IMR-90 (cell line): ENCODE measurements at regions not wholly inside any gene's neighbourhood (a gene's known extent, or its start where the extent isn't known, plus 50 kb on each side); places are given as distances from the start of the nearest gene placed in this dataset.

Experiments
- ATAC-seq: fragments of 200-7000 bp; cut with Tn5 transposase; 2 replicates; pipeline ENCODE4 v1.9.1; 2020; ENCODE audit warnings: low read depth, mild to moderate bottlenecking, moderate library complexity
- BruUV-seq: library from RNA; stranded (reverse); fragments of 400-500 nt; replicated peaks from 2 replicates; lab custom pipeline; 2021; lab: Mats Ljungman, UMichigan
- CTCF ChIA-PET: fragments of 300-600 bp; formaldehyde crosslinking; extraction: SDS; loops from one replicate; lab custom pipeline; 2021; ENCODE audit warnings: antibody characterized with exemption; lab: Yijun Ruan, JAX
- POLR2A ChIA-PET: fragments of 300-600 bp; sonication (Branson Sonifier 250); formaldehyde crosslinking; loops from one replicate; lab custom pipeline; 2022; ENCODE audit warnings: antibody characterized with exemption; ENCODE audit not compliant: unreplicated experiment; lab: Charles Lee
- DNase-seq: peaks from one replicate; pipeline ENCODE4 v3.0.0; 2013
- H2AFZ ChIP-seq: replicated peaks from 2 replicates; pipeline ENCODE3; 2013; ENCODE audit warnings: low read length, mild to moderate bottlenecking; ENCODE audit not compliant: poor library complexity
- H2AK5ac ChIP-seq: 2 replicates; pipeline ENCODE4 v1.6.1; 2013; ENCODE audit warnings: low read depth, low read length, inconsistent platforms
- H2AK9ac ChIP-seq: replicated peaks from 2 replicates; pipeline ENCODE3; 2013; ENCODE audit warnings: mild to moderate bottlenecking, low read depth, low read length, moderate library complexity; ENCODE audit not compliant: poor library complexity
- H2BK120ac ChIP-seq: 2 replicates; pipeline ENCODE4 v1.6.1; 2013; ENCODE audit warnings: low read depth, low read length, inconsistent platforms
- H2BK15ac ChIP-seq: 3 replicates; pipeline ENCODE4 v1.6.1; 2013; ENCODE audit warnings: low read depth, low read length, inconsistent platforms
- H2BK20ac ChIP-seq: 2 replicates; pipeline ENCODE4 v1.6.1; 2013; ENCODE audit warnings: low read depth, mild to moderate bottlenecking, inconsistent platforms, low read length, moderate library complexity
- H2BK5ac ChIP-seq: 2 replicates; pipeline ENCODE4 v1.6.1; 2013; ENCODE audit warnings: mild to moderate bottlenecking, low read depth, low read length, inconsistent platforms; ENCODE audit not compliant: poor library complexity, severe bottlenecking
- H3K14ac ChIP-seq: replicated peaks from 2 replicates; pipeline ENCODE4 v1.6.1; 2013; ENCODE audit warnings: low read depth, low read length, inconsistent platforms
- H3K18ac ChIP-seq: 2 replicates; pipeline ENCODE4 v1.6.1; 2013; ENCODE audit warnings: low read depth, low read length, control low read depth
- H3K23ac ChIP-seq: 2 replicates; pipeline ENCODE4 v1.6.1; 2013; ENCODE audit warnings: low read depth, low read length, inconsistent platforms
- H3K27ac ChIP-seq: 2 replicates; pipeline ENCODE4 v1.5.1; 2013; ENCODE audit warnings: mild to moderate bottlenecking, control low read depth, low read length; ENCODE audit not compliant: insufficient read depth
- H3K27me3 ChIP-seq: 2 replicates; pipeline ENCODE4 v1.6.1; 2013; ENCODE audit warnings: low read length; ENCODE audit not compliant: control insufficient read depth, insufficient read depth
- H3K36me3 ChIP-seq: 2 replicates; pipeline ENCODE4 v1.6.1; 2013; ENCODE audit warnings: low read length, mixed read lengths; ENCODE audit not compliant: control insufficient read depth, insufficient read depth
- H3K4ac ChIP-seq: 2 replicates; pipeline ENCODE4 v1.6.1; 2013; ENCODE audit warnings: low read depth, low read length, inconsistent platforms
- H3K4me1 ChIP-seq: 2 replicates; pipeline ENCODE4 v1.6.1; 2013; ENCODE audit warnings: low read length, mixed read lengths; ENCODE audit not compliant: control insufficient read depth, insufficient read depth
- H3K4me2 ChIP-seq: 2 replicates; pipeline ENCODE4 v1.6.1; 2013; ENCODE audit warnings: low read depth, mild to moderate bottlenecking, control low read depth, low read length, moderate library complexity
- H3K4me3 ChIP-seq: 2 replicates; pipeline ENCODE4 v1.5.1; 2013; ENCODE audit warnings: low read depth, mild to moderate bottlenecking, control low read depth, low read length, moderate library complexity; ENCODE audit not compliant: insufficient read depth
- H3K56ac ChIP-seq: 2 replicates; pipeline ENCODE4 v1.6.1; 2013; ENCODE audit warnings: low read length, inconsistent platforms; ENCODE audit not compliant: insufficient read depth; ENCODE audit errors: extremely low read depth
- H3K79me1 ChIP-seq, 2 experiments: 2 replicates each; pipeline ENCODE4 v1.6.1; 2013; ENCODE audit warnings: low read length in 2 of 2, inconsistent platforms in 1 of 2, low read depth in 1 of 2
- H3K9ac ChIP-seq: 2 replicates; pipeline ENCODE4 v1.6.1; 2013; ENCODE audit warnings: low read depth, low read length, control low read depth
- H3K9me1 ChIP-seq: 2 replicates; pipeline ENCODE4 v1.6.1; 2013; ENCODE audit warnings: low read length, inconsistent platforms; ENCODE audit not compliant: insufficient read depth
- H3K9me3 ChIP-seq: 2 replicates; pipeline ENCODE4 v1.6.1; 2013; ENCODE audit warnings: low read length; ENCODE audit not compliant: control insufficient read depth, insufficient read depth
- H4K20me1 ChIP-seq: 2 replicates; pipeline ENCODE4 v1.6.1; 2013; ENCODE audit warnings: low read length, inconsistent platforms; ENCODE audit not compliant: insufficient read depth
- H4K5ac ChIP-seq: 2 replicates; pipeline ENCODE4 v1.6.1; 2013; ENCODE audit warnings: mild to moderate bottlenecking, low read depth, low read length, control low read depth
- H4K8ac ChIP-seq, 2 experiments: 2 replicates each; pipeline ENCODE4 v1.6.1; 2013; ENCODE audit warnings: low read depth in 2 of 2, low read length in 2 of 2, control low read depth in 1 of 2, inconsistent platforms in 1 of 2
- H4K91ac ChIP-seq: 2 replicates; pipeline ENCODE4 v1.6.1; 2013; ENCODE audit warnings: low read depth, low read length, inconsistent platforms; ENCODE audit not compliant: insufficient read depth
- BHLHE40 ChIP-seq: fragments of 150-350 bp; IDR thresholded peaks from 2 replicates; pipeline ENCODE4 v1.6.1; 2016; ENCODE audit warnings: mild to moderate bottlenecking, low read depth, low read length
- CHD1 ChIP-seq: IDR thresholded peaks from 2 replicates; pipeline ENCODE4 v1.6.1; 2012; ENCODE audit warnings: low read depth, low read length, improper control_type of control experiment
- FOS ChIP-seq: fragments of 150-350 bp; IDR thresholded peaks from 2 replicates; pipeline ENCODE4 v1.6.1; 2016; ENCODE audit warnings: low read depth, low read length
- MAFK ChIP-seq: IDR thresholded peaks from 2 replicates; pipeline ENCODE4 v1.6.1; 2012; ENCODE audit warnings: low read depth, low read length, improper control_type of control experiment
- WGBS, 2 experiments: methylation state at CpG; one replicate each; pipeline versions ENCODE4 v1.1.5 to v1.1.7; 2013; ENCODE audit warnings: missing lambda C conversion rate in 2 of 2; ENCODE audit not compliant: insufficient read length in 1 of 2; ENCODE audit errors: extremely low coverage in 2 of 2; 5-methylcytosine and 5-hydroxymethylcytosine counted together
- dilution Hi-C: fragments of 300-500 bp; cut with HindIII; formaldehyde crosslinking; loops from one replicate; pipeline ENCODE4 v1.14.3; 2018; ENCODE audit warnings: low sequenced_read_pairs; ENCODE audit not compliant: unreplicated experiment
- in situ Hi-C: fragments of 300-500 bp; cut with MboI; formaldehyde crosslinking; loops from 3 replicates; pipeline ENCODE4 v1.14.3; 2019; ENCODE audit warnings: low sequenced_read_pairs, inconsistent platforms, mixed read lengths
- intact Hi-C: fragments of 100-400 bp; cut with micrococcal nuclease; formaldehyde crosslinking; loops from 2 replicates; pipeline ENCODE4 v1.10.0; 2022
- TF ChIP-seq, protein P1 (sequence below): fragments of 150-350 bp; IDR thresholded peaks from 2 replicates; pipeline ENCODE4 v1.6.1; 2016; ENCODE audit warnings: low read depth, mild to moderate bottlenecking, low read length, moderate library complexity, borderline replicate concordance

DNA sequence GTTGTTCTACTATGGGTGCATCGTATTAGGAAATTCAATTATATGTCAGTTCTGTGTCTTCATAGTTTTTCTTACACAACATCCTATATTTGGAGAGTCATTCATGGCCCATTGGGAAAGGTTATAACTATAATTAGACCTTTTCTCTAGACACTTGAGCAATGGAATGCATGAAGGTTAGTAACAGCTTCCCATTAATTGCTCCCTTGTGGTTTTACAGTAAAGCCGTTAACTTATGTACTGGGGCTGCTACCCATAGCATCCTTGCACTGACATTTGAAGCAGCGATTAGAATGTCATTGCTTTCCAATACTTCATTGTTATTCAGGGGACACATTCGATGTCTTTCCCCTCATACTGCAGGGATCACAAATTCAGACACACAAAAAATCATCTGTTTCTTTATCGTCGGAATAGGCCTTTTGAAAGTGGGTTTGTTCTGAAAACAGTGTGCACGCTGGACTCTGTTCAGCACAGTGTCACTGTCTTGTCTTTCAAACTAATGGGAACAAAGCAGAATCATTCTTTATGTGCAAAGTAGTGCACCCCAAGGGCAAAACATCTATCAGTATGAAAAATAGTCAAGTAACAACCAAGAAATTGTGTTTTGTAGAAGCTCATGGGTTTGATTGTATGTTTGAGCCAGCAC, 634.3 kb upstream of the MAP3K7 start:
- DNase-seq (no peak), ATAC-seq (no peak)
- Histone ChIP-seq H2BK5ac (no peak overlapping the region), H3K4me3 (no peak overlapping the region), H3K27me3 (no peaks in the 10 kb centered on the region), H3K9ac (no peak overlapping the region), H3K4me2 (no peak overlapping the region), H4K5ac (no peak overlapping the region), H3K4ac (no peak overlapping the region), H3K18ac (no peak overlapping the region), H2AK5ac (no peak overlapping the region), H3K36me3 (no peaks in the 10 kb centered on the region), H4K8ac (no peak overlapping the region), H2BK20ac (no peak overlapping the region), H4K91ac (no peak overlapping the region), H4K20me1 (no peaks in the 10 kb centered on the region), H3K79me1 (no peaks in the 10 kb centered on the region), H2BK15ac (no peak overlapping the region), H3K14ac (no peak overlapping the region), H2AFZ (no peak overlapping the region), H3K4me1 (no peaks in the 10 kb centered on the region), H2AK9ac (no peak overlapping the region), H3K9me1 (no peaks in the 10 kb centered on the region), H2BK120ac (no peak overlapping the region), H3K27ac (no peak overlapping the region), H3K9me3 (no peaks in the 10 kb centered on the region), H3K56ac (no peak overlapping the region), H3K23ac (no peak overlapping the region)
- TF ChIP-seq CHD1 (no peak), BHLHE40 (no peak), FOS (no peak), MAFK (no peak)
- TF ChIP-seq, protein P1, sequence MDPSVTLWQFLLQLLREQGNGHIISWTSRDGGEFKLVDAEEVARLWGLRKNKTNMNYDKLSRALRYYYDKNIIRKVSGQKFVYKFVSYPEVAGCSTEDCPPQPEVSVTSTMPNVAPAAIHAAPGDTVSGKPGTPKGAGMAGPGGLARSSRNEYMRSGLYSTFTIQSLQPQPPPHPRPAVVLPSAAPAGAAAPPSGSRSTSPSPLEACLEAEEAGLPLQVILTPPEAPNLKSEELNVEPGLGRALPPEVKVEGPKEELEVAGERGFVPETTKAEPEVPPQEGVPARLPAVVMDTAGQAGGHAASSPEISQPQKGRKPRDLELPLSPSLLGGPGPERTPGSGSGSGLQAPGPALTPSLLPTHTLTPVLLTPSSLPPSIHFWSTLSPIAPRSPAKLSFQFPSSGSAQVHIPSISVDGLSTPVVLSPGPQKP, result no peak
- BruUV-seq, result no TSS peak
- ChIA-PET POLR2A (no interaction called here), CTCF (interaction anchor here (0.8 kb wide), 1 partner anchor 16 kb away, joined by 3 read pairs; no protein-coding TSS in a partner anchor)
- intact Hi-C loops (no loop called here), dilution Hi-C loops (no loop called here), in situ Hi-C loops (no loop called here)
- 100% methylated on average over 1 of the region's 7 CpGs; no CpG with 5 or more reads in 1 of the 2 experiments for WGBS, 2 experiments
